Muscle layer of colon (tissue), 2 donors: ENCODE measurements at regions not wholly inside any gene's neighbourhood (a gene's known extent, or its start where the extent isn't known, plus 50 kb on each side); places are given as distances from the start of the nearest gene placed in this dataset.
"Not testable (repeated sequence)": the region's sequence is repeated elsewhere in the genome, so short reads cannot be mapped to it uniquely, and the experiment has no call there.

Experiments used
- H3K27ac ChIP-seq: one replicate; pipeline ENCODE4 v1.7.0; 2013; ENCODE audit warnings: low read depth, mild to moderate bottlenecking, low read length, moderate library complexity
- H3K27me3 ChIP-seq, 2 donors: one replicate each; pipeline ENCODE4 v1.7.0; 2013; ENCODE audit warnings: low read length in 2 of 2, mild to moderate bottlenecking in 2 of 2; ENCODE audit not compliant: insufficient read depth in 2 of 2, control insufficient read depth in 1 of 2
- H3K36me3 ChIP-seq: one replicate; pipeline ENCODE4 v1.7.0; 2013; ENCODE audit warnings: mild to moderate bottlenecking, low read length; ENCODE audit not compliant: insufficient read depth
- H3K4me1 ChIP-seq: one replicate; pipeline ENCODE4 v1.7.0; 2013; ENCODE audit warnings: mild to moderate bottlenecking, low read length; ENCODE audit not compliant: insufficient read depth
- H3K4me3 ChIP-seq, 2 donors: one replicate each; pipeline ENCODE4 v1.7.0; 2013; ENCODE audit warnings: low read length in 2 of 2, low read depth in 1 of 2, mild to moderate bottlenecking in 1 of 2, moderate library complexity in 1 of 2
- H3K9ac ChIP-seq: one replicate; pipeline ENCODE4 v1.7.0; 2013; ENCODE audit warnings: low read length
- H3K9me3 ChIP-seq: one replicate; pipeline ENCODE4 v1.7.0; 2013; ENCODE audit warnings: mild to moderate bottlenecking, low read length
- donor health status: abdominal sarcoma.
- donor health status: Adenocarcinoma of cecum.

DNA sequence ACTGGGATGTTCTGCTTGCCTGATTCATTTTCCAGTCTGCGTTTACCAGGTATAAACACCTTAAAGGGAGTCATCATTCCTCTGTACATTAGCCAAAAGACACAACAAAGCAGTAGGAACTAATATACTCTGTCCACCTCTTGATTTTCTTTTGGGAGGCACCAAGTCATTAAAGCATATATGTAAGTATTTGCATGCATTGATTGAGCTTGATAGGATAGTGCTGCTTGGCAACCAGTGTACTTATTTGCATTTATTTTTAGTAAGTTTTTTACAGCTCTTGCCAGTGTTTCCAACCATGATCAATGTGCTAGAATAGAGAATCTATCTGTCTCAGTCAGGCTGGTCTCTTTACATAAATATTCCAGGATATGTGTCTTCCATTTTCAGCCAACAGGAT, 353.3 kb upstream of the SEMA3C start:
- no peaks in the 10 kb centered on the region for H3K9me3 ChIP-seq
- H3K36me3 ChIP-seq, result no peaks in the 10 kb centered on the region
- no peaks in the 10 kb centered on the region for H3K4me1 ChIP-seq
- H3K4me3 ChIP-seq, result no peak overlapping the region
- no peaks in the 10 kb centered on the region for H3K27me3 ChIP-seq
- no peak overlapping the region for H3K27ac ChIP-seq
- no peak overlapping the region for H3K9ac ChIP-seq

DNA sequence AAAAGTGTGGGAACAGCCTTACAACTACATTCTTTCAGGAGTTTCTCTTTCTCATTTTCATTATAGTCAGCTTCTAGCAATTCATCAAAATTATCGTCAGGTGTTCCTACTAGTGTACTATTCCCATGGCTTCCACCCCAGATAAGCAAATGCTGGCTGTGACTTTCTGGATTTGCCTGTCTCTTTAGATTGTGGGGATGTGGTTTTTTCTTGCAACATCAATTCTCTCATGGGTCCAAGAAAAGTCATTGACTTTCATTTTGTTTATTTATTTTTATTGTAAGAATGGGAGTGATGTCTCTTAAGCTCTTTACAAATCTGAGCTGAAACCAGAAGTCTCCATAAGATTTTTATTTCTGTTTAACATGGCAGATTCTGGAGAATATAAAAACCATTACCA, 349.7 kb upstream of the SEMA3C start:
- Histone ChIP-seq H3K27me3 (no peaks in the 10 kb centered on the region), H3K9me3 (no peaks in the 10 kb centered on the region), H3K27ac (no peak overlapping the region), H3K9ac (no peak overlapping the region), H3K4me1 (no peaks in the 10 kb centered on the region), H3K4me3 (no peak overlapping the region), H3K36me3 (no peaks in the 10 kb centered on the region)

DNA sequence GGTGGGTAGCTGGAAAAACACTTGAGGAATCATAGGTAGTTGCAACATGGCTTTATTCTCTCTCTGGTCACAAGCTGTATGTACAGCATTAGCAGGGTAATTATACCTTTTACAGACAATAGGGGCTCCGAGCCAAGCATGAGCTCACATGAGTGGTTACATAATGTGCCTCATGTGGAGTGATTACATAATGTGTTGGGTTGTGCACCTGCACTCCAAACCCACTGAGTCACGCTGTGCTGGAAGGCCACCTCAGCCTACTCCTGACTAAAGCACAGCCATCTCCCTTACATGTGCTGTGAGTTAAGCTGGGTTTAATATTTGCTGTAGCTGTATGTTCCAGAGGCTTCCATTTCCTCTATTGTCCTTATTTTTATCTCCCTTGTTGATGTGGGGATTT, 348.7 kb upstream of the SEMA3C start:
- no peaks in the 10 kb centered on the region for H3K36me3 ChIP-seq
- H3K4me3 ChIP-seq, result no peak overlapping the region
- no peaks in the 10 kb centered on the region for H3K27me3 ChIP-seq
- H3K27ac ChIP-seq, result no peak overlapping the region
- no peaks in the 10 kb centered on the region for H3K4me1 ChIP-seq
- no peak overlapping the region for H3K9ac ChIP-seq
- H3K9me3 ChIP-seq, result no peaks in the 10 kb centered on the region

- no peaks in the 10 kb centered on the region for H3K27me3 ChIP-seq
- no peak overlapping the region for H3K27ac ChIP-seq
- H3K9ac ChIP-seq, result no peak overlapping the region
- no peaks in the 10 kb centered on the region for H3K4me1 ChIP-seq
- no peaks in the 10 kb centered on the region for H3K9me3 ChIP-seq
- H3K4me3 ChIP-seq, result no peak overlapping the region
- H3K36me3 ChIP-seq, result no peaks in the 10 kb centered on the region
Observed at GRCh38 chr7:81264116-81264515, 345.3 kb upstream of the SEMA3C start.

DNA sequence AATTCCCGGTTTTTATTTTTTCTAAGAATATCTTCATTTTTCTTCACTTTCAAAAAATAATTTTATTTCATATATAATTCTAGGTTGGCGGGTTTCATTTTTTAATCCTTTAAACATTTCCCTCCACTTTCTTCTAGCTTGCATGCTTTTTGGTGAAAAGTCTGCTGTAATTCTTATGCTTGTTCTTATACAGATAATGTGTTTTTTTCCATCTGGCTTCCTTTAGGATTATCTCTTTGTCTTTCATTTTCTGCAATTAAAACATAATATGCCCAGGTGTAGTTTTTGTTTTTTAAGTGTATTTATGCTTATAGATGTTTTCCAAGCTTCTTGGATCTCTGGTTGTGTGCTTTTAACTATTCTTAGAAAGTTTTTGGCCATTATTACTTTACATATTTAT, 341.3 kb upstream of the SEMA3C start:
- Histone ChIP-seq H3K9me3 (no peaks in the 10 kb centered on the region), H3K4me1 (no peaks in the 10 kb centered on the region), H3K4me3 (no peak overlapping the region), H3K9ac (no peak overlapping the region), H3K27me3 (no peaks in the 10 kb centered on the region), H3K36me3 (no peaks in the 10 kb centered on the region), H3K27ac (no peak overlapping the region)

DNA sequence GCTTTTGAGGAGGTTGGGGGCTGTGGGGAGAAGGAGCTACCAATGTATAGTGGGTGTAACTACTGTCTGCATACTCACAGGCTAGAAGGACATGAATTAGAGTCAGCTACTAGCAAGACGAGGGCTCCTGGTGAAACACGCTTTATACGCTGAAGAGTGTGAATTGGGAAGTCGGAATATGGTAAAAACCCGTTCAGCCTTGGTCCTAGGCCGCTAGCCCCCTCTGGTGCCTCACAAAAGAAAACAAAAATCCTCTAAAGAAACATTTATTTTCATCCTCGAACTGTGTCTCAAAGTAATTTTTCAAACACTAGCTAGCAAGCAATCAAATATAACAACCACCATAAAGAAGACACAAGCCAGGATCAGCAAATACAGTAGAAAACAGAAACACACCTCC, 338.1 kb upstream of the SEMA3C start:
- Histone ChIP-seq H3K27ac (no peak overlapping the region), H3K9me3 (no peaks in the 10 kb centered on the region), H3K4me1 (no peaks in the 10 kb centered on the region), H3K36me3 (no peaks in the 10 kb centered on the region), H3K27me3 (no peaks in the 10 kb centered on the region), H3K4me3 (no peak overlapping the region), H3K9ac (no peak overlapping the region)

GRCh38 chr7:81248420-81248819, 329.6 kb upstream of the SEMA3C start:
- Histone ChIP-seq H3K27me3 (no peaks in the 10 kb centered on the region), H3K4me1 (no peaks in the 10 kb centered on the region), H3K36me3 (no peaks in the 10 kb centered on the region), H3K4me3 (no peak overlapping the region), H3K9me3 (no peaks in the 10 kb centered on the region), H3K9ac (no peak overlapping the region), H3K27ac (no peak overlapping the region)

DNA sequence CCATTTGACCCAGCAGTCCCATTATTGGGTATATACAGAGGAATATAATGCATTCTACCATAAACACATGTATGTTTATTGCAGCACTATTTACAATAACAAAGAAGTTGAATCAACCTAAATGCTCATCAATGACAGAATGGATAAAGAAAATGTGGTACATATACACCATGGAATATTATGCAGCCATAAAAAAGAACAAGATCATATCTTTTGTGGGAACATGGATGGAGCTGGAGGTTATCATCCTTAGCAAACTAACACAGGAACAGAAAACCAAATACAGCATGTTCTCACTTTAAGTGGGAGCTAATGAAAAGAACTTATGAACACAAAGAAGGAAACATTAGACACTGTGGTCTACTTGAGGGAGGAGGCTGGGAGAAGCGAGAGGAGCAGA, 328.5 kb upstream of the SEMA3C start:
- not testable (repeated sequence) for H3K27me3 ChIP-seq, H3K4me1 ChIP-seq, H3K9me3 ChIP-seq, H3K9ac ChIP-seq, H3K36me3 ChIP-seq, H3K4me3 ChIP-seq, H3K27ac ChIP-seq

GRCh38 chr7:81245353-81245752, 326.5 kb upstream of the SEMA3C start:
- Histone ChIP-seq H3K4me1 (no peaks in the 10 kb centered on the region), H3K27ac (no peak overlapping the region), H3K4me3 (no peak overlapping the region)

GRCh38 chr7:81244224-81244623, 325.4 kb upstream of the SEMA3C start:
- H3K27me3 ChIP-seq, result no peaks in the 10 kb centered on the region
- H3K36me3 ChIP-seq, result no peaks in the 10 kb centered on the region
- no peak overlapping the region for H3K4me3 ChIP-seq
- no peaks in the 10 kb centered on the region for H3K9me3 ChIP-seq
- no peak overlapping the region for H3K27ac ChIP-seq
- no peak overlapping the region for H3K9ac ChIP-seq
- no peaks in the 10 kb centered on the region for H3K4me1 ChIP-seq

More at GRCh38 chr7:81245353-81245752, 326.5 kb upstream of the SEMA3C start:
- Histone ChIP-seq H3K9me3 (no peaks in the 10 kb centered on the region), H3K36me3 (no peaks in the 10 kb centered on the region), H3K9ac (no peak overlapping the region), H3K27me3 (no peaks in the 10 kb centered on the region)

GRCh38 chr7:81236560-81236959, 317.7 kb upstream of the SEMA3C start:
- peaks cover 4% of the 10 kb centered on the region for H3K4me1 ChIP-seq
- H3K4me3 ChIP-seq, result no peak overlapping the region
- H3K9ac ChIP-seq, result no peak overlapping the region
- H3K36me3 ChIP-seq, result no peaks in the 10 kb centered on the region
- no peaks in the 10 kb centered on the region for H3K27me3 ChIP-seq
- no peak overlapping the region for H3K27ac ChIP-seq
- no peaks in the 10 kb centered on the region for H3K9me3 ChIP-seq

GRCh38 chr7:81235997-81236396, 317.1 kb upstream of the SEMA3C start:
- no peak overlapping the region for H3K9ac ChIP-seq
- H3K36me3 ChIP-seq, result no peaks in the 10 kb centered on the region
- peaks cover 4% of the 10 kb centered on the region for H3K4me1 ChIP-seq
- no peak overlapping the region for H3K4me3 ChIP-seq
- H3K27me3 ChIP-seq, result no peaks in the 10 kb centered on the region
- no peaks in the 10 kb centered on the region for H3K9me3 ChIP-seq
- H3K27ac ChIP-seq, result no peak overlapping the region
